Neural progenitor cell (in vitro differentiated cells): ENCODE measurements at regions not wholly inside any gene's neighbourhood (a gene's known extent, or its start where the extent isn't known, plus 50 kb on each side); places are given as distances from the start of the nearest gene placed in this dataset.

Experiments used
- CTCF ChIP-seq: fragments of 200-600 bp; sonication (generic); IDR thresholded peaks from 2 replicates; pipeline ENCODE4 v1.5.1; 2017; ENCODE audit warnings: antibody characterized with exemption, mild to moderate bottlenecking
- EZH2 ChIP-seq: fragments of 200-600 bp; sonication (generic); IDR thresholded peaks from 2 replicates; pipeline ENCODE4 v1.6.1; 2017; ENCODE audit warnings: antibody characterized with exemption, mild to moderate bottlenecking, moderate library complexity

DNA sequence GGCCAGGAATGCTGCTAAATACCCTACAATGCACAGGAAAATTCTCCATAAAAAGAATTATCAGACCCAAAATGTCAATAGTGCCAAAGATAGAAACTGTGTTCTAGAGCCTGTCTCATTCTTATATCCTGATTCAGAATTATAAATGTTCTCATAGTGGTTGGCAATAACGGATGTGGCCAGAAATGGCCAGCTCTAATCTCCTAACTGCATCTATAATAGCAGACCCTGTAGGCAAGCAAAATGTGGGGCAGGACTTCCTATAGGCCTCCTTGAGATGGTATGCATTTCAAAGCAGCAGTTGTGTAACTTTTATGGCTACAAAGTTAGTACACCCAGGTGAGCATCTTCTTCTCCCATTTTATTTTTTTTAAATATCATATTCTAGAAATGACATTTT lies 95.9 kb upstream of the SGIP1 start:
- no peak for TF ChIP-seq CTCF
- no peak for TF ChIP-seq EZH2
